ENCODE measurements at regions not wholly inside any gene's neighbourhood (a gene's known extent, or its start where the extent isn't known, plus 50 kb on each side); places are given as distances from the start of the nearest gene placed in this dataset.

GRCh38 chr16:51951668-51952298 is 595.2 kb downstream of the TOX3 start:
- Mint-ChIP-seq H3K9me3 (no peaks in the 10 kb centered on the region), H3K27ac (no peak overlapping the region), H3K36me3 (no peaks in the 10 kb centered on the region)
- DNase-seq (ENCODE audit: low spot score in 2 of 2) = no peak
- ATAC-seq = no peak

GRCh38 chr16:51950118-51950780 is 596.7 kb downstream of the TOX3 start:
- Mint-ChIP-seq H3K36me3 (no peaks in the 10 kb centered on the region), H3K9me3 (no peaks in the 10 kb centered on the region), H3K27ac (no peak overlapping the region)
- no peak for ATAC-seq
- no peak for DNase-seq (ENCODE audit: low spot score in 2 of 2)

DNA sequence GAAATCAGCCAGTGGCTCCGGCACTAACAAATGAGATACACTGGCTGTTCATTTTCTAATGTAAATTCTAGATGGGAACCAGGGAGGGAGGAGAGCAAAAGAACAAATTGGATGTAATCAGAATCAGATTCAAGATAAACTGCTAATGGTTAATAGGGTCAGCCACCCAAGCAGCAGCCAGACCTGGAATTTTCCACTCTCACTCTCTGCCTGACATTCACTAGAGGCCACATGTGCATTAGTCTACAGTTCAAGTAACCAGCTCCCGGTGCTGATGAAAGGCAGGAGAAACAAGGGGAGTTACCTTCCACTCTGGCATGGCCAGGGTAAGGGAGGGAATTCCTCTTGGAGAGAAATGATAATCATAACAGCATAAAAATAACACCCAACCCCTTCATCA is 597.7 kb downstream of the TOX3 start:
- ATAC-seq (no peak), DNase-seq (ENCODE audit: low spot score in 2 of 2) (no peak)
- Mint-ChIP-seq H3K27ac (no peak overlapping the region), H3K9me3 (no peaks in the 10 kb centered on the region), H3K36me3 (no peaks in the 10 kb centered on the region)

- no peak for DNase-seq (ENCODE audit: low spot score in 2 of 2)
- ATAC-seq = no peak
- Mint-ChIP-seq H3K9me3 (peaks cover 9 to 18% of the 10 kb centered on the region in 2 donors), H3K36me3 (peaks cover 0 to 5% of the 10 kb centered on the region in 2 donors), H3K27ac (no peak overlapping the region)
Measured at GRCh38 chr16:51941412-51941811, 605.5 kb downstream of the TOX3 start.

- H3K36me3 Mint-ChIP-seq = peaks cover 0 to 5% of the 10 kb centered on the region in 2 donors
Measured at GRCh38 chr16:51940183-51940582, 606.8 kb downstream of the TOX3 start.

GRCh38 chr16:51939378-51939871 is 607.5 kb downstream of the TOX3 start:
- ATAC-seq = no peak
- peaks cover 0 to 5% of the 10 kb centered on the region in 2 donors for H3K36me3 Mint-ChIP-seq
- DNase-seq (ENCODE audit: low spot score in 2 of 2) = no peak

More at GRCh38 chr16:51940183-51940582, 606.8 kb downstream of the TOX3 start:
- ATAC-seq = no peak
- no peak for DNase-seq (ENCODE audit: low spot score in 2 of 2)
- Mint-ChIP-seq H3K9me3 (peaks cover 10 to 18% of the 10 kb centered on the region in 2 donors), H3K27ac (no peak overlapping the region)

DNA sequence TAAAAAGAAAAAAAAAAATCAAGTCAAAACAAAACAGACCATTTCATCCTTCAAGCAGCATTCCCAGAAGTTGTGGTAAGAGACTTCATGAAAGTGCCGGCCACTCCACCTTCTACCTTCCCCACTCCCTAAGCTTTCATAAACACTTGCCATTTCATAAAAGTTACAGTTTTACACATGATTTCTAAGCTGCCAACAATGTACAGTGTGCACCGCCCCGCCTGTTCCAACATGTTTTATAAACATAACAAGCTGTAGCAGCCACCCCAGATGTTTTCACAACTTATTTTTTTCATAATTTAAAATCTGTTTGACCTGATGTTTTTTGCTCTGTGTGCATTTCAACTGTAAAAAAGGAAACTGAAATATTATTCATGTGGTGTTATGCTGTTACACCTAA is 608.1 kb downstream of the TOX3 start:
- peaks cover 14 to 19% of the 10 kb centered on the region in 2 donors for H3K9me3 Mint-ChIP-seq

More at GRCh38 chr16:51939378-51939871, 607.5 kb downstream of the TOX3 start:
- H3K27ac Mint-ChIP-seq = no peak overlapping the region
- peaks cover 10 to 18% of the 10 kb centered on the region in 2 donors for H3K9me3 Mint-ChIP-seq

GRCh38 chr16:51937771-51938170 is 609.2 kb downstream of the TOX3 start:
- no peak overlapping the region for H3K27ac Mint-ChIP-seq
- DNase-seq (ENCODE audit: low spot score in 2 of 2) (no peak), ATAC-seq (no peak)
- peaks cover 5 to 6% of the 10 kb centered on the region in 2 donors for H3K36me3 Mint-ChIP-seq
- peaks cover 17 to 23% of the 10 kb centered on the region in 2 donors for H3K9me3 Mint-ChIP-seq

More for the DNA sequence above, 608.1 kb downstream of the TOX3 start:
- no peak for DNase-seq (ENCODE audit: low spot score in 2 of 2)
- Mint-ChIP-seq H3K27ac (no peak overlapping the region), H3K36me3 (peaks cover 3 to 5% of the 10 kb centered on the region in 2 donors)
- ATAC-seq = no peak

- Mint-ChIP-seq H3K27ac (no peak overlapping the region), H3K36me3 (peaks cover 5 to 6% of the 10 kb centered on the region in 2 donors), H3K9me3 (peaks cover 11 to 29% of the 10 kb centered on the region in 2 donors)
- ATAC-seq (no peak), DNase-seq (ENCODE audit: low spot score in 2 of 2) (no peak)
Measured at GRCh38 chr16:51936846-51937245, 610.1 kb downstream of the TOX3 start.

GRCh38 chr16:51932317-51932716 is 614.6 kb downstream of the TOX3 start:
- Mint-ChIP-seq H3K36me3 (peaks cover 4 to 6% of the 10 kb centered on the region in 2 donors), H3K27ac (no peak overlapping the region), H3K9me3 (peaks cover 19 to 34% of the 10 kb centered on the region in 2 donors)
- DNase-seq (ENCODE audit: low spot score in 2 of 2) (no peak), ATAC-seq (no peak)

GRCh38 chr16:51931653-51932052 is 615.3 kb downstream of the TOX3 start:
- ATAC-seq (no peak), DNase-seq (ENCODE audit: low spot score in 2 of 2) (no peak)
- no peak overlapping the region for H3K27ac Mint-ChIP-seq
- peaks cover 4 to 6% of the 10 kb centered on the region in 2 donors for H3K36me3 Mint-ChIP-seq
- H3K9me3 Mint-ChIP-seq = peaks cover 16 to 30% of the 10 kb centered on the region in 2 donors

- H3K9me3 Mint-ChIP-seq = peaks cover 13% of the 10 kb centered on the region in 2 donors
- no peaks in the 10 kb centered on the region for H3K36me3 Mint-ChIP-seq
- no peak overlapping the region for H3K27ac Mint-ChIP-seq
- ATAC-seq (no peak), DNase-seq (ENCODE audit: low spot score in 2 of 2) (no peak)
Measured at GRCh38 chr16:51924744-51925143, 622.2 kb downstream of the TOX3 start.

DNA sequence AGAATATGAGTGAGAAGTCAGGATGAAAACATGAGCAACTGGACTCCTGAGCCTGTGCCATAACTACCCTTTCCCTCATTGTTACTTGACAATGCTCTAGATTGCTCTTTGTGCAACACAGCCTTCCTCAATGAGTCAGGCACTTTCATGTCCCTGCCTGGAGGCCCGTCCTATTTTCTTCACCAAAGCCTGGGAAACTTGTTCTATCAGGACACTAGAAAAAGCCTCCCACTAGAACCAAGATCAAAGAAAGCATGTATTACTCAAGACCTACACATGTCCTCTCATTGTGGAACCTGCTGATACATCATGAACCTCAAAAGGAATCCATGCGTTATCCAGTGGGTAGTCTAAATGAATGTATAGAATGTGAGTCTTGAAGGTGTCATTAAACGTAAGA is 624.5 kb downstream of the TOX3 start:
- Mint-ChIP-seq H3K36me3 (no peaks in the 10 kb centered on the region), H3K9me3 (peaks cover 10 to 12% of the 10 kb centered on the region in 2 donors), H3K27ac (no peak overlapping the region)
- DNase-seq (ENCODE audit: low spot score in 2 of 2) (no peak), ATAC-seq (no peak)

DNA sequence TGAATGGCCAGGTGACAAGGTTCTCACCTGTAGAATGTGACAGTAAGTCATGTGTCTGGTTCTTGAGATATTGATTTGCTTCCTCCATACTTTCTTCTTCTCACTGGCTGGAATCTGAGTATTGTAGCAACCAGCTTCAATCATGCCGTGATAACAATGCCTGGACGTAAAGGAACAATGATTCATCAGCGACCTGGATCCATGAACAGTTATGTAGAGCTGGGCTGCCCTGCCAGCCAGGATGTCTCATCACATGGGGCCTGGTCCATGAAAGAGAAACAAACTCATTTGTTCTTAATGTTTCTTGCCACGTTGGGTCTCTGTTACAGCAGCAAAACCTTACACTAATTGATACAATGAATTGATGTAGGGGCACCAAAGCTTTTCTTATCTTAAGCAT is 627.2 kb downstream of the TOX3 start:
- DNase-seq (ENCODE audit: low spot score in 2 of 2) (no peak), ATAC-seq (no peak)
- H3K36me3 Mint-ChIP-seq = no peaks in the 10 kb centered on the region
- no peak overlapping the region for H3K27ac Mint-ChIP-seq
- H3K9me3 Mint-ChIP-seq = peaks cover 12 to 14% of the 10 kb centered on the region in 2 donors

DNA sequence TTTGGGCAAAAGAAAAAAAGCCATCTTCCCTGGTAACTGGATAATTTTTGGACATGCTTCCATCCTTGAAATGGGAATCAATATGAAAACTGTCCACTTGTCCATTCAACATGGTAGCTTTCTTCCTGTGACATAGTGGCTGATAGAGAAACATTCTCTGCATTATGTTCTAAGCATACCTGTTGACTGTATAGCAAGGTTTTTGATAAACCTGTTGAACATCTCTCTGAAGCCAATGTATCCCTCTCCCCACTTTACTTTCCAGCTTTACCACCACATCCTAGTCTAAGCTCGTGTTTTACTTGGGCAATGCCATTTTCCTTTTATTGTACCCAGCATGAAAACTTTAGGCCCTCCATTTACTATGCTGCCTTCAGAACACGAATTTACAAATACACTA is 630.1 kb downstream of the TOX3 start:
- Mint-ChIP-seq H3K36me3 (no peaks in the 10 kb centered on the region), H3K27ac (no peak overlapping the region), H3K9me3 (peaks cover 6 to 7% of the 10 kb centered on the region in 2 donors)
- no peak for DNase-seq (ENCODE audit: low spot score in 2 of 2)
- ATAC-seq = no peak

- H3K36me3 Mint-ChIP-seq = no peaks in the 10 kb centered on the region
- H3K9me3 Mint-ChIP-seq = peaks cover 6 to 7% of the 10 kb centered on the region in 2 donors
- ATAC-seq (no peak), DNase-seq (ENCODE audit: low spot score in 2 of 2) (no peak)
- no peak overlapping the region for H3K27ac Mint-ChIP-seq
Measured at GRCh38 chr16:51916231-51916630, 630.7 kb downstream of the TOX3 start.

- H3K27ac Mint-ChIP-seq = no peak overlapping the region
- DNase-seq (ENCODE audit: low spot score in 2 of 2) = no peak
Measured at GRCh38 chr16:51907680-51908079, 639.3 kb downstream of the TOX3 start.

More at GRCh38 chr16:51907680-51908079, 639.3 kb downstream of the TOX3 start:
- no peak for ATAC-seq
- H3K9me3 Mint-ChIP-seq = peaks cover 0 to 4% of the 10 kb centered on the region in 2 donors
- H3K36me3 Mint-ChIP-seq = no peaks in the 10 kb centered on the region

Data from activated naive CD4-positive, alpha-beta T cell treated with anti-CD3 and anti-CD28 coated beads, Interleukin-2, amount 50 U/mL, for 72 hours (primary cell).